Body of pancreas (tissue), 4 donors: ENCODE measurements at regions not wholly inside any gene's neighbourhood (a gene's known extent, or its start where the extent isn't known, plus 50 kb on each side); places are given as distances from the start of the nearest gene placed in this dataset.

Experiments
- CTCF ChIP-seq, 7 experiments: fragments of 450-650 bp in 4 of 7; fragments of 200-600 bp in 3 of 7; sonication (generic) in 3 of 7; IDR thresholded peaks; one replicate each; pipeline ENCODE4 v1.5.1; 2016 to 2019; ENCODE audit warnings: antibody characterized with exemption in 7 of 7
- POLR2A ChIP-seq, 3 donors: fragments of 450-650 bp; IDR thresholded peaks; one replicate each; pipeline ENCODE4 v1.6.1; 2016; ENCODE audit warnings: antibody characterized with exemption in 3 of 3, mild to moderate bottlenecking in 2 of 3

DNA sequence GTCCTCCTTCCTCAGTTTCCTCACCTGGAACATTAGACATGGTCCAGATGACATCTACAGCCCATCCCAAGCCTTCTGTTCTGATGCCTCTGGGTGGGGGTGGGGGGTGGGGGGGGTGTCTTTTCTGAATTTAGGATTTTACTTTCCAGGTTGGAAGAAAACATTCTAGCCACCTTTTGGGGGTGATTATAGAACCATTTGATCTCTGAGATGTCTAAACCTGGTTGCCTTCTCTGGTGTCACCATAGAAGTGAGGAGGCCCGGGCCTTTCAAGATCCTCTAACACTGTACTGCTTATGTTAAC, 411.0 kb upstream of the ZMIZ1 start:
- TF ChIP-seq POLR2A (IDR thresholded peaks at IDR 0.05) (no peak), CTCF (IDR thresholded peaks at IDR 0.05) (no peak)
